Inflammatory macrophage treated with lipopolysaccharide for 4 hours (primary cell): ENCODE measurements at regions not wholly inside any gene's neighbourhood (a gene's known extent, or its start where the extent isn't known, plus 50 kb on each side); places are given as distances from the start of the nearest gene placed in this dataset.

Experiments used
- DNase-seq: peaks from one replicate; pipeline ENCODE4 v3.0.0-alpha.2; 2020

DNA sequence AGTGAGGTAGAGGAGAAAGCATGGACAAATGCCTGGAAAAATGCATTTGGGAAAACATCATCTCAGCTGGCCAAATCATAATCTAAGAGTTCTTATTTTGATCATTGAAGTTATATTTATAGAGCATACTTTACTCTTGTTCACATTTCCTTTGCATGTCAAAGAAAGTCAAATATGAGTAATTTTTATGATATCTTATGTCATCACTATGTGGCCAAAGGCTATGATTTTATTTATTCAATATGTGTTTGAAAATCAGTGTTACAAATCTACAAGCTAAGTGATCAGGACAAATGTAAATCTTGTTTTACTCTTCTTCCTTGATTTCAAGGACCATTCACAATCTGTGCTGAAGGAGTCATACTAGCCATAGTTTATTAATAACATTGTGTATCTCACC, 237.2 kb upstream of the DPH6 start:
- no peak for DNase-seq

DNA sequence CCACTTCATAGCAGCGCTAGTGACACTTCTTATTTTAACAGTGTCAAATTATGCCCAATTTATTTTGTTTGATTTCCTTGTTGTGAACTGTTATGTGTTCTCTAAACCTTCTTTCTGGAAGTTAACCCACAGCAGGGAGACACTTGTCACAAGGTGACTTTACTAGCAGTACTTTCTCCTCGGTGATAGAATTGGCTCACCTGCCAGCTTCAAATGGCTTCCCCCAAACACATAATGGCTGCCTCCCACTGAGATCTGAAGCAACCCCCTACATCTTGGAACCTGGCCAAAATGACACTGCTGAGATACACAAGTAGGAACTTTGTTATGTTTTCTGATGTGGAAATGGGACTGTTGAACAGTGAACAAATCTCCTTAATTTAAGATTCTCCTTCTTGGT, 238.8 kb upstream of the DPH6 start:
- DNase-seq, result no peak

DNA sequence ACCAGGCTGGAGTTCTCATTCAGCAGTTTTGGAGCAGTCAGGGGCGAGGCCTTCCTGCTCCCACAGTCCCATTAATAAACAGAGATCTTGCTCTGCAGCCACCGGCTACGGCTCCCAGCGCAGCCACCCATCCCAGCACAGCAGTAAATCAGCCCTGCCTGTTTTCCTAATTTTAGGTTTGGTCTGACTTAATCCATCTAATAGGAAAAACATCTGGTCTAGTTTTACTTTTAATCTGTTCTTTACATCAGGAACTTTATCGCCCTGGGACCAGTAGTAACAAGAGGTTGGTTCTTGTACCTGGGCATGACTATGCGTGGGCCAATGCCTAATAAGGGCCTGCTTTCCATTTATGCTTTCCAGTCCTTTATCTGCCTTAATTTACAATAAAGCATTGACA, 264.0 kb upstream of the DPH6 start:
- DNase-seq, result no peak

DNA sequence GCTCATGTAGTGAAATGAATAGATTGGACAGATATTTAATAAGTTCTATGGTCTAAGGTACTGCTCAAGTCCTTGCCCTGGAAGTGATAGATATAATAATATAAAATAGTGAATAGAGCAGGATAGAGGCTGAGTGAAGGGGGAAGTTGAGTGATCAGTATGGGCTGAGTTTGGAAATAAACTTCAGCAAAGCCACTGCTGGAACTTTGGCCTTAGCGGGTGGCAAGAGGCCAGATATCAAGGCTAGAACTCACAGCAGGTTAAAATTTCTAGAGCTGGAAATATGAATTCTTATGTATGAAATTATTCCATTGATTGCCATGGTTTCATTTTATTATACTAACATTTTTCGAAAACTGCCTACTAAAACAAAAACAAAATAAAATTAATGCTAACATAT, 267.6 kb upstream of the DPH6 start:
- DNase-seq, result no peak

DNA sequence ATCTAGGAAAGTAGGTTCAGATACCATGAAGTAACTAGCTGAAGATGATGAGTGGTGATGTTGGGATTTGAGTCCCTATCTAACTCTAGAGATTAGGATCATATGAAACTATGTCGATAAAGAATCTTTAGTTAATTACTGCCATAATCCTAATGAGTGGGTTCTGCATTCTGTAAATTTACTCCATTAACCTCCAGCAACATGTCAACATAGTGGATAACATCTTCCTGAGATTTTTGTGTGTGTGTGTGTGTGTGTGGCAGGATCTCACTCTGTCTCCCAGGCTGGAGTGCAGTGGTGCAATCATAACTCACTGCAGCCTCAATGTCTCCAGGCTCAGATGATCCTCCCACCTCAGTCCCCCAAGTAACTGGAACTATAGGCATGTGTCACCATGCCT, 272.9 kb upstream of the DPH6 start:
- no peak for DNase-seq

DNA sequence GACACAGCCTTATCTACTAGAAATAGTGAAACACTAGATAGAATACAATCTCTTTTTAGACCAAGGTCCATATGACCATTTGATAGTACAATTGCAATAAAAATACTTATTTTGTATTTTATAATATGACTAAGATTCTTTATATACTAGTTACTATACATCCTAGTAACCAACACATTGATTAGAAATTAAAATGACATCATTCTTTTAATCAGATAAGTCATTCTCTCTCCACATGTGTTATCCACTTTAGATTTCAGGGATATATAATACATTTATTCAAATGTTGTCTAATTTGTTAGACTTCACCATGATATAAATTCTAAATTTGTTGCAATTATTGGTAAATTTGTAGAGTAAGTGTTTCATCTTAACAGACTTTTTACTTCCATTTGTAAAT, 276.2 kb upstream of the DPH6 start:
- no peak for DNase-seq

DNA sequence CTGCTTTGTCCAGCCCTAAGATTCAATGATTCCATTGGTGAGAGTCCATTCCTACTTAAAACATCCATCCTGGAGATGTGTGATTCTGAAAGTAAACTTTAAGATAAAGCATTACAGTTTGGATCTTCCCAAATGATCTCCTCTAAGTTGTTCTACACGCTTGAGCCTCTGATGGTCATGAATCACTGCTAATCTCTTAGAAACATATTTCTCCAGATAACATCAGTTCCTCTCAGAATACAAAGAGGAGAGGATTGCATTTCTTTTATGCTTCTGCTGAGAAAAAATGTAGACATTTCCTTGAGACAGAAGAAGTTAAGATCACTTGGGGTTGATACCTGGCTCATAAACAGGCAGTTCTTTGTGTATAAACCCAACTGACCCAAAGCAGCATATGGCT, 281.2 kb upstream of the DPH6 start:
- DNase-seq, result no peak

DNA sequence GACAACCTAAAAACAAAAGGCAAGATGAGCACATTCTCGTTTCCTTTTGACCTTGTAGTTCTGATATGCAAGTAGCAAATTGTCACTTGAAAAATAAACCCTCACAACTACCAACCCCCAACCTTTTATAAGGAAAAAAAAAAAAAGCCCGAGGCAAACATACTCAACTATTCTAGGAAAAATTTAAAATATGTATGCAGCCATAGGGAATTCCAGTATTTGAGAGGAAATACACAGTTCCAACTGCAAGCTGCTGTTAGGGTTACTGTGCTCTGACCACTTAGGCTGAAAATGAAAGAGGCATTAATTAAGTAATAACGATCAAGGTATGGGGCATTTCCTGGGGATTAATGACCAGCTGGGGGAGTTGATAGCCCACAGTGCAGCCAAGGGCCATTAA, 281.9 kb upstream of the DPH6 start:
- DNase-seq, result no peak

DNA sequence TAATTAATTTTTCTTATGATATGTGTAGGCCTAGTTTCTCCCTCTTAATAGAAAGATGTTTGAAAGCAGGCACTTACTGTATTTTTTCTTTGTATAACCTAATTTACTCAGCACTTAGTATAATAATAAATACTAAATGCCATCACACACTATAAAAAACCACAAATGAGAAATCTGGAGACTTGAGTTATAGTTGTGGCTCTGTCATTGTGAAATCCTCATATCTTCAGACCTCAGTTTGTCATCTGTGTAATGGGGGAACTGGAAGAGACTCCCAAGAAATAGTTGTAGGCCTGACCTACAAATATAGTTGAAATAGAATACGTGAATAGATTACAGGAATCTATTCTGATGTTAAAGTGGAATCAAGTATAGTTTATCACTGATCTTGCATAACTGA, 287.6 kb upstream of the DPH6 start:
- no peak for DNase-seq

DNA sequence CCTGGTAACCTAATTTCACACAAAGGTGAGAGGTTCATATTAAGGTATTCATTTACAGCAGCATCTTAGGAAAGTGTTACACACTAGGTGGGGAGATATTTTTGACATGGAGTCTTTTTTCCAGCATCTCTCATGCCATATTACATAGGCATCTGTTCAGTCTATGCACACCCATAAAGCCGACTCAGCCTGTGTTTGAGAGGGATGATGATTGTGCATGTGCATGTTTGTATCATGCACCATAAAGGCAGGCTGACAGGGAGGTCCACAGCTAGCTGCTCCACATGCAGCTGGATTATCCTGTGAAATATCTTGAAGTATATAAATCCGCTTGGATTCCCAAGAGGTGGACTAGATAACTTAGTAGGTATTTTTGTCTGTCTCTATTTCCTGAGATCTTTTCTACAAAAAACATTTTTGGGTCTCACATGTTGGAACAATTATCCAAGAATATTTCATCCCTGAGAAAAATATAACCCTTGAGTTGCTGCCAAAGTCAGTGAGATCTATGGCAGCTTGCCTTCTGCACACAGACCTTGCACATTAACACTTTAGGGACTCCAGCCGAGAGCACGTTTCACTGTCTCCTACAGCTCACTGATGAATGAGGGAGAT, 288.4 kb upstream of the DPH6 start:
- DNase-seq, result no peak

DNA sequence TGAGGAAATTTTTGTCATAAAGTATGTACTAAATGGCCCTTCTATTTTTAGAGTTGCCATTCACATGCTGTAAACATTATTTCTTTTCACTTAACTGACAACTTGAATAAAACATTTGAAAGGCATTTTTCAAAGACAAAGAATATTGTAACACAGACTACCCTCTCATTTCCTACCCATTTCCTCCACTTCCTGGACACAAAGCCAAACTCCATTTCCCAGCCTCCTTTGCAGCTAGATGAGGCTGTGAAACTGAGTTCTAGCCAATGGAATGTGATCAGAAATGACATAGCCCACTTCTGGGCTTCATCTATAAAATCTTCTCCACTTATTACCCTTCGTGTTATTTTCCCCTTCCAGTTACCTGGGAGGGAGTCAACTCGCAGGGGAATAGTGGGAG, 288.9 kb upstream of the DPH6 start:
- DNase-seq, result no peak

DNA sequence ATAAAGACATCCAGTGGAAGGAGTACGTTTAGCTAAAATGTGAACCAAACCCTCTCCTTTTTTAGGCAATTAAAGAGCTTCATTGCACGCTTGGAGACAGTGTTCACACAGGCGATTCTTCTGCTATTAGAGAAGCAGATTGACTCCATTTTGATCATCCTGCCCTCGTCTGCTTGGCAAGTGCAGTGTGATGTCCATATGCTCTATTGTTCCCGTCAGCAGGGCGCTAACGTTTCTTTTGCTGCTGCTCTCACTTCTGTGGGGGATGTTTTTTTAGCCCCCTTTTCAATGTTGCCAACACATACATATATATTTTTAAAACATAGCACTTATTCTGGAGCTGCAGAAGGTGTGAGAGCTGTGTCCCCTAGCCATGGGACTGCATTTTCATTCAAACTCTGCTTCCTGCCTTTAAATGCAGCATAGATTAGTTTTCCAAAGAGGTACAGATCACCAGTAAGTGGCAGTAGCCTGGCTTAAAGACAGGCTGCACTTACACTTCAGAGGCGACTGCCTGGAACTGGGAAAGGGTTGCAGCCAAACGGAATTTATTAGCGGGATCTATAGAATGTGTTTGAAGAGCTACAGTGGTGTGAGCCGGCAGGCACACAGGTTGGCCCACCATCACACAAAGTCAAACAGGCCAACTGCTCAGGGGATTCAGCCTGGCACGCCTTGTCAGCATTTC, 292.6 kb upstream of the DPH6 start:
- no peak for DNase-seq

DNA sequence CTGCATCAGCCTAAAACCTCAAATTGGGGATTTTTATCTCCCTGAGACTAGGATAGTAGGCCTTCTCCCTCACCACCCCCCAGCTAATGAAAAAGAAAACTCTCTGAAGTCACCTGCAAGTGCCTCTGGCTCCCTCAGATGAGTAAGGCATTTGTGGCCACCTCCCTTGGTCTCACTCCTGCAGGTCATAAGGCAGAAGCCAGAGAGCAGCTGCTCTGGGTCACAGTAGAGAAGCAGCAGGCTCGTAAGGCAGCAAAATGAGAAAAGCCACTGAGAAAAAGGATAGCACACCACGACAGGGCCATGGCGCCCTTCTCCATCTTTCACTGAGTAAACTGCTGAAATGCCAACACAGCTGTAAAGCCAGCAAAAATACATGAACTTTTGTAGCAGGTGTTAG, 296.7 kb upstream of the DPH6 start:
- DNase-seq, result no peak

DNA sequence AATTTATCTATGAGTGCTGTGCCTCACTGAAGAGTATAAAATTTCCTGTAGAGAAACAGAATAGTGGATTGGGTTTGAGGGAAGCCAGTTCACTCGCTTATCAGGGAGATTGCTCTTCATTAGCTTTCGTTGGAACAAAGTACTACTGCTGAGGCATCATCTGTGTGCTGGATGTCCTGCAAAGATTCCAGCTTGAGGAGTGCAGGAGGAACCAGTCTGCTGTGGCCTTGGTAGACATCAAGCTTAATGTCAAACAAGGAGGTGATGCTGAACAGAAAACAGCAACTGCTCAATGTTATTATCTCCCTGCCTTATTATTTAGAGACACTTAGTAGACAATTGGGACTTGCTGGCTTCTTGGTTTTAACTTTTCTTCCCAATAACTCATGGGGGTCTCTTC, 297.5 kb upstream of the DPH6 start:
- no peak for DNase-seq

DNA sequence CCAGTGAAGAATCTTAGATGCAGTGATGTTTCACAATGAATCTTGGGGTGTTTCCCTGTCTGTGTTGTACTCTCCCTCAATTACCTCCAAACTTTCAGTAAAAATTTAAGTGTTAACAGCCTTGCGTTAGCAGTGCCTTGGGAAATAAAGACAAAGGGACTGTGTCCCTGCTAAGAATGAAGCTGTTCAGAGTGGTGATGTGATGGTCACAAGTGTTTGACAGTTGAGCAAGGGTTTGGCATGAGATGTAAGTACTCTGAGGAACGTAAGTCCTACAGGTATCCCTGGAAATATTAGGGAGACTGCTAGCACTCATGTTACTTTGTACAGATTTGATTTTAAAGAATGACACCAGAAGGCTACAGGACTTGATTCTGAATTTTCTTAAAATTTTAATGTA, 304.3 kb upstream of the DPH6 start:
- DNase-seq, result no peak

DNA sequence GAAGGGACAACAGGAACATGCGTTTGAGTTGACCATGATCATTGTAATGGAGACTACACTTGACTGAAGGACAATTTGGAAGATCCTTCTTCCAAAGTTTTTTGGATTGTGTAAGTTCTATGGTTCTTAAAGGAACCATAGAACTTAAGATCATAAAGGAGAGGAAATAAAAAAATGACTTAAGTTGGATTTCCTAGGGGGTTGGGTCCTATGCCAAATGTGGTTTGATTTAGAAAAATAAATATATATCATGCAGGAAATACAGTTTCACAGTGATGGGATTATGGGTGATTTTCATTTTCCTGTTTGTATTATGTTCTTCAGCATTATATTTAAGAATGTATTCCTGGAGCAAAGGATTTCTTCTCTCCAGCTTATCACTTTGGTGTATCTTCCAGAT, 305.5 kb upstream of the DPH6 start:
- DNase-seq, result no peak

DNA sequence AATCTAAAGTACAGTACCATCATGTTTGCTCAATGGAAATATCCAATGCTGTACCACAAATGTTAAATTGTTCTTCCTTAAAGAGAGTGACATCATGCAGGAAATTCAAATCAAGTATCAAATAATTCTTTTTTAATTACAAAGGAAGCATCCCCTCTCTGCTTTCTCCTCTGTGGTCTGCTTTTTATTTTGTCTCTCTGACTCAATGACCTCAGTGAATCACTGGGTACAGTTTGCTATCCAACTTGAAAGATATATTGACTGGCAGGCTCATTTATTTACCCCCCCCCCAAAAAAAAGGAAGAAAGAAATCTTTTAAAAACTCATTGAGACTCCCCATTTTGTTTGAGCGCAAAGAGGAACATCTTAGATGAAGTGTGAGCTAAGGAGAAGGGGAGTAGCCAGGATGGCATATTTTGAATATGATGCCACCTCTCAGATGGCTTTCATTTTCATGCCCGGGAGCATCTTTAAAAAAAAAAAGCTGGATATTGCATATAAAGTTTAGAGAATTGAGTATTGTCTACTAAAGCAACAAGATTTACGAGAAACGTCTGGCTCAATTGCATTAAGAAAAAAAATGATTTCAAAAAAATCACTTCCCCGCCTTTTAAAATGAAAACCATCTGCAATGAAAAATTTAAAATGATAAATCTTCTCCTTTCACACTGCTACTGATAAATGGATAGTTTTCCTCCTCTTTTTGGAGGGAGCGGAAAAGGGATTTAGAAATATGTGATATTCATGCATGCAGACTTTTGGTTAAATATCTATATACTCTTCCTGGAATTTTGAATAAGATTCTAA, 307.1 kb upstream of the DPH6 start:
- DNase-seq, result no peak

DNA sequence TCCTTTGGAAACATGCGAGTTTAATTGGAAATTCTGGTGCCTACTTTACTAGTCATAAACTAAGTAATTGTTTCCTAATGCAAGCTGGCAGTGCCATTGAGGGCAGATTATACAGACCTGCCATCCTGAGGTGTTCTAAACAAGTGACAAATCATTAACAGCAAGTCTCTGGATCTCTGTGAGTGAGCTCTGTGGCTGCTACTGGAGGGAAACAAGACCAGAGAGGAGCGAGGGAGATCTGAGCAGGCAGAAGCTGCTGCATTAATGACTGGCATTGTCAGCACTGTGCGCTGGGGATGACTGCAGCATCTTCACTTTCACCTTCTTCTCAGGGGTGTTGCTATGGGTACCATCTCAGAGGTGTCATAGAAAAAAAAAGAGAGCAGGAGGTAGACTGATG, 308.4 kb upstream of the DPH6 start:
- DNase-seq, result no peak

DNA sequence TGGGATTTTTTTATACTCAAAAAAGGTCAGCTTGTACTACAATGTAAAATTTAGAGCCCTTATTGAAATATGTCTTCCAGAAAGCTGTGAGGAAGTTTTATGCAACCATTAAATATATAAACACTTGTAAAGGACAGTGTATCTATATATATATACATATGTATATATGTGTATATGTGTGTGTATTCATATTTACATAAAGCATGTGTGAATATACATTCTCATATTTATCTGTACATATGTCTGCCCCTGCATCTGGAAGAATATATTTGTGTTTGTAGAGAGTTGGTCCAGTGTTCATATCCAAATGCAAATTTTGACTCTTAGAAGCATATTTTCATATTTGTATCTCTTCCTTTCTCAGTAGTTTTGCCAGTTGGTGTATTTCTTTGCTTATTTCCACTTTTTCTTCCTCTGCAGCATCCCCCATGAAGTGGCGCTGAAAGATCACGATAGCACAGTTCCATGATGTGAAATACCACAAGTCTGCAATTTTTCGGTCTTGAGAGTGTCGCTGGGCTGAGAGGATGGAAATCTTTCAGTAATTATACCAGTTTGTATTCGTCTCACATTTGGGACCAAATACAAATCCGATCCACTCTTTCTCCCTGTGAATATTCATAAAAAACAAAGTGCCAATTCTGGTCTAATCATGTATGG, 311.7 kb upstream of the DPH6 start:
- DNase-seq, result no peak

DNA sequence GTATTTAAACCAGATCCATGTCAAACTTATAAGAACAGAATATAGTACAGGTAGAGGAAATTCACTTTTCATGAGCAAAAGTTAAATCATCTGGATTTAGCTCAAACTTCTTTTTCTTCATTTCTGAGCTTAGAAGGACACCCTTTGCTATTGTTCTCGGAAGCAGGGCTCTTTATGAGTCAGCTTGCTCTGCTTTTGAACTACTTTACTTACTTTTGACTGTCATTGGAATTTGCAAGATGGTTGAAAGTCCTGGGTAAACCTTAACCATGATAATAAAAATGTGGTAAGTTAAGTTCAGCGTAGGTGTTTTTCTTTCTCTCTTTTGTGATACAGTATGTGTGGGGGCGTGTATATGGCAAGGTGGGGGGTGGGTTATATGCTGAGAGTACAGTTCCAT, 312.7 kb upstream of the DPH6 start:
- no peak for DNase-seq

DNA sequence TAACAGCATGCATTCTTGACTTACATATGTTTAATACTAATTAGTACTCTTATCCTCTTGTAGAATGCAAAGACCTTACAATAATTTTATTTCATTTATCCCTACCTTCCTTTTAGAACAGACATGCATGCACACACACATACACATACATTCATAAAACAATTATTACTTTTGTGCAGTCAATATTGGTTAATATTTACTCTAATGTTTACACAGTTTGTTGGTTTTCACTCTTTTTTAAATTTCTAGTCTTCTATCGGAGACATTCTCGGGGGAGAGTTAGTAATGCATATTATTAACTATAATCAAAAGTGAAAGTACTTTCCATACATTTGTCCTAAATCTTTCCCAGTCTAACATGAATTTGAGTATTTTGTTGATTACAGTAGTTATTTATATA, 317.7 kb upstream of the DPH6 start:
- no peak for DNase-seq

DNA sequence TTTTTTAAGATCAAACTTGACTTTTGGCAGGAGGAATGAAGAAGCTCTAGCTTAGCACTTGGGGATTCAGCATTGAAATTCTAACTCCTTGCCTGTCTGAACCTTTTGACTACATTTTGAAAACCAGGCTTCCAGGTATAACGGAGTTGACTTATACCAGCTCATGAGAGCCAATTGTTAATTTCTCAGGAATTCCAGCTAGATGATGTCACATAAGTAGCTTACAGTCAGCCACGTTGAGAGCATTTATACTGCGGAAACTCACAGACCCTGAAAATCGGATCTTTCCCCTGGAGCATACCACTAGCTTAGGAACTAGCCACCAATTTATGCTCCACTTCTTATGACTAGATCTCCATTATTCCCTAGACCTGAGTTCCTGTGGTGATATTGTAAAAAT, 321.4 kb upstream of the DPH6 start:
- no peak for DNase-seq

DNA sequence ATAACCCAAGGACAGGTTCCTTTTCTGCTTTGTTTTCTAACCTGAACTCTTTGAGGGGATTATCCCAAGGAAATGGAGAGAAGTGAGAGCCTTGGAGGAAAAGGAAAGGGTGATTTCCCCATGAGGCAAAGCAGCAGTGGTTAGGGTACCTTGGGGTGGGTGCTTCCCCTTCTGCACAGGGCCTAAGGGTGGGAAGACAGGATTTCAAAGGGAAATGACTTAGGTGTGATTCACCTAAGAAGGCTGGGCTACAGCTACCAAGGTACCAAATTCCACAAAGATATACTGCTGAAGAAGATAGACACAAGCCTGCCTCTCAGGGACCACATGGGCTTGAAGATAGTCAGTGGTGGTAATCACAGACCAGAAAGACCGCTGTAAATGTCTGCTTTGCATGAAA, 325.3 kb upstream of the DPH6 start:
- DNase-seq, result no peak

DNA sequence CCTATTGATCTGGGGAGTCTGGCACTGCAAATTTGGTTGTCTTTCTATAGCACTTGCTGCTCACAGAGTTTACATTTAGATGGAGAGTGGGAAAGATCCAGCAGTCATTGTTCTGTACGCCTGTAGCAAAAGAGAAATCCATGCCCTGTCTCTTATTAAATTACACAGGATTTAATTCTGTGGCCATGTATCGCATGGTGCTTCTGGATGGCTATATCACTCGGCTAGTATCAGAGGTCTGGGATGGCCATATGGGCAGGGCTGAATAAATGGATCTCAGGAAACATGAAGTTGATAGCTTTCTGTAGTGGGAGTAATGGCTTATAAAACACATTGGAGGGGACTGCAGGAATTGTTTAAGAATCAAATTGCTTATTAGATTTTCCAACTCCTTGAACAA, 325.8 kb upstream of the DPH6 start:
- DNase-seq, result no peak
